HEK293T (cell line): ENCODE measurements at regions not wholly inside any gene's neighbourhood (a gene's known extent, or its start where the extent isn't known, plus 50 kb on each side); places are given as distances from the start of the nearest gene placed in this dataset.

ENCODE experiments used
- ELF4 ChIP-seq: fragments of 450-650 bp; IDR thresholded peaks from 2 replicates; pipeline ENCODE4 v1.6.1; 2017; ENCODE audit warnings: antibody characterized with exemption
- FOXA1 ChIP-seq: fragments of 450-650 bp; IDR thresholded peaks from 2 replicates; pipeline ENCODE4 v1.6.1; 2016; ENCODE audit warnings: mild to moderate bottlenecking
- FOXM1 ChIP-seq: fragments of 450-650 bp; IDR thresholded peaks from 2 replicates; pipeline ENCODE4 v1.6.1; 2017; ENCODE audit warnings: mild to moderate bottlenecking, borderline replicate concordance
- HDGF ChIP-seq: fragments of 450-650 bp; IDR thresholded peaks from 2 replicates; pipeline ENCODE4 v1.6.1; 2017; ENCODE audit warnings: antibody characterized with exemption, borderline replicate concordance
- L3MBTL2 ChIP-seq: fragments of 450-650 bp; conservative IDR thresholded peaks from 2 replicates; pipeline ENCODE4 v1.6.1; 2016; ENCODE audit warnings: mild to moderate bottlenecking
- SP1 ChIP-seq: fragments of 450-650 bp; IDR thresholded peaks from 2 replicates; pipeline ENCODE4 v1.6.1; 2017
- SUZ12 ChIP-seq: fragments of 450-650 bp; IDR thresholded peaks from 2 replicates; pipeline ENCODE4 v1.6.1; 2016; ENCODE audit warnings: mild to moderate bottlenecking
- ZNF384 ChIP-seq: fragments of 450-650 bp; IDR thresholded peaks from 2 replicates; pipeline ENCODE4 v1.6.1; 2016

GRCh38 chr3:106452096-106452495, 583.3 kb upstream of the CBLB start:
- TF ChIP-seq FOXA1 (no peak), SP1 (no peak), ZNF384 (no peak), L3MBTL2 (no peak), HDGF (no peak), SUZ12 (no peak), ELF4 (no peak), FOXM1 (no peak)
